H1 (cell line): ENCODE measurements at regions not wholly inside any gene's neighbourhood (a gene's known extent, or its start where the extent isn't known, plus 50 kb on each side); places are given as distances from the start of the nearest gene placed in this dataset.

Experiments
- CTBP2 ChIP-seq: IDR thresholded peaks from 2 replicates; pipeline ENCODE4 v1.7.0; 2011; ENCODE audit warnings: borderline replicate concordance, mild to moderate bottlenecking, moderate library complexity, mixed read lengths, low read length; ENCODE audit not compliant: insufficient read depth, insufficient read length

GRCh38 chr10:128380946-128381345 lies 254.7 kb upstream of the MKI67 start (continued):
- no peak for TF ChIP-seq CTBP2
